Left lobe of liver (tissue), 2 donors: ENCODE measurements at regions not wholly inside any gene's neighbourhood (a gene's known extent, or its start where the extent isn't known, plus 50 kb on each side); places are given as distances from the start of the nearest gene placed in this dataset.

Source experiments
- ATAC-seq: fragments of 200-7000 bp; cut with Tn5 transposase; one replicate; pipeline ENCODE4 v1.9.1; 2020; ENCODE audit warnings: mild to moderate bottlenecking, moderate library complexity
- DNase-seq: peaks from one replicate; pipeline ENCODE4 v3.0.0-alpha.2; 2020; ENCODE audit warnings: low spot score
- donor health status: DM: no; HTN: no; CAD: no; lungs with moderate emphysema.
- donor health status: DM: no; HTN: yes; CAD: no.

DNA sequence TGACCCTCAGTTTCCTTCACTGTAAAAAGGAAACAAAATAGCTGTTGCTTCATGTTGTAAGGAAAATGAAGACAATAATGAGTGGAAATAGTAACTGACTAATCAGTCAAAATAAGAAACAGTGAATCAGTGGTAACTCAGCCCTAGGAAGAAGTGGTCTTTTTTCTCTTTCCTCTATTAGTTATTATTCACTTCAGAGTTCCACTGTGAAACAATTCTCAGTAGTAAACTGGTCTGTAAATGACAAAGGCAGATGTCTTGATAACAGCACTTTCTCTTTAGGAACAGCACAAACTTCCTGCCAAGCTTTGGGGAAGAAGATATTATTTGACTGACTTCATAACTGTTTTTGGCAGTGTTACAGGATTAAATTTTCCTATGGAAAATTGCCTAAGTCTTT, 600.5 kb upstream of the KLHL1 start:
- ATAC-seq (no peak), DNase-seq (no peak)

DNA sequence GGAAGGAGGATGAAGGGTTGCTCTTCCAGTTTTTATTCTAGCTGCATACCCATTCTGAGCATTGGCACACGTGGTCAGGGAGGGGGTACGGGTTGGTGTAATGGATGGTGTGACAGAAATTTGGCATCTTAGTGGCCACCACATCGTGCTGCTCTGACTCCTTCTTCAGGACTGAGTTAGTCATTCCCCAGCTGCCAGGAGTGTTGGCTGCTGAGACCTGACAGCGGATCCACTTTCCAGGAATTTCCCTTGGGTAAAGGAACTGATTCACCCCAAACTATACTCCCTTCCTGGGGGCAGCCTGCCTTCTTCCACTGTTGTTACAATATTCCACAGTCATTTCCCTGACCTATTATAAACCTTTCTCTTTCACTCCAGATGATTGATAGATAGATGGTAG, 595.5 kb upstream of the KLHL1 start:
- ATAC-seq (no peak), DNase-seq (no peak)

DNA sequence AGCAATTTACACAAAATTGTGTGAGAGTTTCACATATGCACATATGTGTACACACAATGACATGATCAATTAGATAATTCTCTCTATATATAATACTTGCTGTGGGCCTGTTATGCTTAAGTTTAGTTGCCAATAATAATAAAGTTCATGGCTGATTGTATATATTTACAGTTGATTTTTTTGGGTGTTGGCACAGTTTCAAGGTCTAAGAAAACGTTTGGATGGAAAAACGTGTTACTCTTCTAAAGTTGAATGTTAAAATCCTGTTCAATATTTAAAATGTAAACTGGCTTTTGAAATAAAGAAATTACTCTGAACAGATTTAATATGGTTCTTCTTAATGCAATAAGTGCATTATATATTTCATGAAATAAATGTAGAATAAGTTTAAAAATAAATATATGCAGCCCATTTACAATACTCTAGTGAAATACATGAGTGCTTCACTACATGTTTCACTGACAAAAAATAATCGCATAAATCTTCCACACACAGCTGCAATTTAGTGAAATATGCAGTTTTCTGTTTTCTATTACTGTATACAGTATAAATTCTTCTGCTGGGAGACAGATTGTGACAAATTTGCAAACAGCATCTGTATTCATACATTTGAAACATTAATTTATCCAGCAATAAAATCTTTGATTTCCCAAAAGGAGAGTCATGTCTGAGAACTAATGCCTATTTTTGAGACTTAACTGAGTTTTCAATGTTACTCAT, 586.9 kb upstream of the KLHL1 start:
- ATAC-seq = no peak
- DNase-seq = no peak

DNA sequence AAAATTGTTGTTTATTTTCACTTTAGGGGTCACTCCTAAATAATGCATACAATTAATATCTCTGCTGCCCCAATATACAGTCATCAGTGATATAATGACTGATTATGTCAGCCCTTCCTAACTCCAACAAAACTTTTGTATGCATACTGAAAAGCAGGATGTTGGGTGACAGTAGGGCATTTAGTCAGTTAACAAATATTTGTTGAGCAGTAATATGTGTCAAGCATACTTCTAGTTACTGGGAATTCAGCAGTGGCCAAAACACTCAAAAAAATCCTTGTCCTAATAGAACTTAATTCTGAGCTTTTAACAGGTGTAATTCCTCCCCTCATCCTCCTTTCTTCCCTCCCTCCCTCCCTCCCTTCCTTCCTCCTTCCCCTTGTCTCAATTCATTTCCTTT, 560.7 kb upstream of the KLHL1 start:
- ATAC-seq (no peak), DNase-seq (no peak)

DNA sequence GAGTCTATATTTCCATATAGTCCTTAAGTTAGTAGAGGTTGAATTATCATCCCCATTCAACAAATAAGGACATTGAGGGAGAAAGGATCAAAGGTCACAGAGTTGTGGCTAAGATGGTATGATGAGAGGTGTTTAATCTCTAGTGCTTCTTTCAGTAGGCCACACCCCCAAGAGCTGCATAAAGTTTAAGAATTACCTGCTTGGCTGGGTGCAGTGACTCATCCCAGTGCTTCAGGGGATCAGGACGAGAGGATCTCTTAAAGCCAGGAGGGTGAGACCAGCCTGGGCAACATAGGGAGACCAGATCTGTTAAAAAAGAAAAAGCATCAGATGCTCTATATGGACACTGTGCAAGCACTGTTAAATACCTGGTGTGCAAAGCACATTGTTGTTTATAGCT, 560.0 kb upstream of the KLHL1 start:
- DNase-seq (no peak), ATAC-seq (no peak)

DNA sequence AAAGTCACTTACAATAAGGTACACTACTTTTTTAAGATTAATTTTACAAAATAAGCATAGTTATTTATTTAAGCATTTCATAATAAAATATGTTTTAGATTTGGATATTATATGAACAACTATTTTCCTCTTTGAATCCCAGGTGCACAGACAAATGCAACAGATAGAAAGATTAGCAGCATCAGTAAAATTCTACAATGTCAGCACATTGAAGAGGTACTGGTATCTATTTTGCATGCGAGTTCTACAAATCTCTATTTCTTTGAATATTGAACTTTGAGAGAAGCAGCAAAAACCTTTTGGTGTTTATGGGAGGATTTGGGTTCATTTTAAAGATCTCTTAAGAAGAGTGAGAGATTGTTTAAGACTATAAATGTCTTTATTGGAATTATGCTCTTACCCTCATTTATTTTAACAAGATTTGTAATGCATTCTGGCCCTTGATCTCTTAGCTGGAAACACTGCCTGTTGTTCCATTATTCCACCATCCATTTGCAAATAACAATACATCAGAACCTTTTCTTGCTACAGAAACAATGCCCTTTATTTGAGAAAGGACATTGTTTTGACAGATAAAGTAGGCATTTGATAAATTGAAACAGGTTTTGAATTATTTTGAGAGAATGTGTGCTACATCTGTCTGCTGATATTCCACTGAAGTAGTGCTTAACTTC, 558.8 kb upstream of the KLHL1 start:
- DNase-seq (no peak), ATAC-seq (no peak)

DNA sequence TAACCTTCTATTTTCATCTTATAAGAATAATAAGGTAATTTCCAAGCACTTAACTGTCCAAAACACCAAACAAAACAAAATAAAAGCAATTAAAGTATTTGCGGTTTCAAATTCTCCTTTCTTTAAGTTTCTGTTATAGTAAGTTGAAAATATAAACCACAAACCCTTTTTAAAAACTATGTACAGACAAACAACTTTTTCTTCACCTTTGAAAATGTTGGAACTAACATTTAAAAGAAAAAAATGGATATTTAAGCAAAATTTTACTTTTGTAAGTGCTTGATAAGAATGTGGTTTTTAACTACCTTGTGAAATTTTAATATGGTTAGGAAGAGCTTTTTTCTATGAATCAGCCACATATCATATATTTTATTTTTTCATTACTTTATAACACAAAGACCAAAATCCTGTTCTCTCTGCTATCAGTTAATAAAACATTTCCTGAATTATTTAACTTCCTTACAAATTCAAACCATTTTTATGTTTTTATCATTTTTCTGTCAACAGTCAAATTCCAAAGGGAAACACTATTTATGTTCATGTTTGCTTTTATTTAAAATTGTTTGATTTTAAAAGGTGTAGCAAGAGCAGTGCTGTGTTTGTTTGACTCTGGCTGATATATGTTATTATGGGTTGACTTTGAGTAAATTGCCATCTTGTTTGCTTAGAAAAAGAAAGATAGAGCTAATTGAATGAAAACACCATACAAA, 554.1 kb upstream of the KLHL1 start:
- DNase-seq = no peak

DNA sequence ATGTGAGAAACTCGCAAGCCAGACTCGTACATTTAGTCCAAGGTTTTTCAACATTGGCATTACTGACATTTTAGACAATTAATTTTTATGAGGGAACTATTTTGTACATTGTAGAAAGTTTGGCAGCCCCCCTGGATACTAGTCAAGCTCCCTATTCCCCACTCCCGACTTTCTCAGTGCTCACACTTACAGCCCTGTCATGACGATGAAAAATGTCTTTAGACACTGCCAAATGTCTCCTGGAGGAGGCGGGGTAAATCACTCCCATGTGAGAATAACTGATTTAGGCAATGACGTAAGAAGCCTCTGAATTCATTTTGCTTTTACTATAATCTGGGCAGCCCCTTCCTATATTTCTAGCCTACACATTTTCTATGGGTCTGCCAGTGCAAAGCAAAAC, 535.8 kb upstream of the KLHL1 start:
- DNase-seq = no peak

More for the DNA sequence above, 554.1 kb upstream of the KLHL1 start:
- ATAC-seq = no peak

DNA sequence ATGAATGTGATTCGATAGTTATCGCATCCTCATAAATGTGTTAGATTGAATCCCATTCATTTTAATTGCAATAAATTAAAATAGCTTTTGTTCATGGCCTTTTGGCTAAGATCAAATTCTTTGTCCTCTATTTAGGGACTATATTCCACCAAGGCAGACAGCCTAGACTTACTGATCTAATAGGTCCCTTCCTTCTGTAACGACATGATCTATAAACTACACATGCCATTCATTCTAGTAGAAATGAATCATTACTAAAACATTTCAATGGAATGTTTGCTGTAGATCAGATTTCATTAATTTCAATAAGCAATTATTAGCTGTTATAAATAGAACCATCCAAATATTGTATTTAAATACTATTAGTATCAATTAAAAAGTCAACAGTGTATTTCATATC, 526.6 kb upstream of the KLHL1 start:
- ATAC-seq = no peak
- no peak for DNase-seq

More for the DNA sequence above, 535.8 kb upstream of the KLHL1 start:
- ATAC-seq = no peak

DNA sequence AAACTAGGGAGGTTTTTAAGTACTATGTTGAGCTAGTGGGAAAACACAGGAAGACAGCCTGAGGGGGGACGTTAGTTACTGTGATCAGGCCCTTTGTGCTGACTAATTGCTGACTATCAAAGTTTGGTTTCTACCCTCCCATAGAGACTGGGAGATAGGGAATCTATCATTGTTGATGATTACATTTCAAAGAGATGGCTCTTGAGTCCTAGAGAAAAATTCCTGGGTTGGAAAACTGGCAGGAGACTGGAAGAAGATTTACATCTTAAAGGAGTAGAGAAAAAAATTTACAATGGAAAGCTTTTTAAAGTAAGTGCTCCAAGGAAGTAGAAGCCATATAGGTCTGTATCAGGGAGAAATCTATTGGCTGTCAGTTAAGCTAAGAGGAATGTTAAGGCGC, 522.0 kb upstream of the KLHL1 start:
- DNase-seq (no peak), ATAC-seq (no peak)

DNA sequence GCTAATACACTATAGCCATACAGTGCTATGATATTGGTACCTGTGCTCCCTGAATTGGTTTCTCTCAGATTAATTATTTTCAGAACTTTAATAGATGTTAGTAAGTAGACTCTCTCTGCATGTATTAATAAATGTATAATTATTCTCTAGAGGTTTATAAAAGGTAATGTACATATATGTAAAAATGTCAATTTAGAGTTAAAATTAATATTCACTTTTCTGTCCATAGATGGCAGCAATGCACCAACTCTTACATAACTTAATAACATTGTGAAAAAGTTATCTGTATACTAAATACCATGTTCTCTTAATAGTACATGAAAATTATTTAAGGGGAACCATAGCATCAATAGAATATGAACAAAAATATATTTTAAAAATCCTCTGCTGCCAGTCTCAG, 515.0 kb upstream of the KLHL1 start:
- DNase-seq (no peak), ATAC-seq (peak; percentile 61)

DNA sequence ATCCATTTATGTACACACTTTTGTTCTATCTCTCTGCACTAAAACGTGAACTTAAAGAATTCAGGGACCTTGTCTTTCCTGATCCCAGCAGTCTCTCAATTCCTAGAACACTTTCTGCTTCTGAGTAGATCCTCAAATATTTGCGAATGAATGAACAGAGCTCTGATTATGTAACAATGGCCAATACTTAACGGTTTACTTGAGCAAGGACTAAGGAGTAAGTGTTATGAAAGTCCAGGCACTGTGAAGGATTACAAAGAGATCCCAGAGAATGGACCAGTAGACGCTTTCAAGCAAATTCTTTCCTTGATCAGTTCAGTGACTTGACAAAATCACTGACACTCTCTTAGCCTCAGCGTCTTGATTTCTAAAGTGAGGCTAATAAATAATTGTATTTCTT, 514.5 kb upstream of the KLHL1 start:
- no peak for DNase-seq
- ATAC-seq = no peak

DNA sequence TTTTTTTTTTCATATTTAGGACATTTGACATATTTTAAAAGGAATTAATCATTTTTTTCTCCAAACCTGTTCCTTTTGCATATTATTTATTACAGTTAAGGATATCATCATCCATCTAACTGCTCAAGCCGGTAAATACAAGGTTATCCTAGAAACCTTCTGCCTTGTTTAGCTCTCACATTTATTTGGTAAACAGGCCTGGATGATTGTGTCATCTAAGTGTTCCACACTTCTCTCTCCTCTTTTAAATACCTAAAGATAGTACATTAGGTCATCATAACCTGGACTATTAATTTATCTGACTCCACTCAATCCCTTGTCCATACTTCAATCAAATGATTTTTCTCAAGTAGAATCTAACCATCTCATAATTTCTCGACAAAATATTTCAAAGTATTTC, 511.7 kb upstream of the KLHL1 start:
- ATAC-seq = no peak
- DNase-seq = no peak

DNA sequence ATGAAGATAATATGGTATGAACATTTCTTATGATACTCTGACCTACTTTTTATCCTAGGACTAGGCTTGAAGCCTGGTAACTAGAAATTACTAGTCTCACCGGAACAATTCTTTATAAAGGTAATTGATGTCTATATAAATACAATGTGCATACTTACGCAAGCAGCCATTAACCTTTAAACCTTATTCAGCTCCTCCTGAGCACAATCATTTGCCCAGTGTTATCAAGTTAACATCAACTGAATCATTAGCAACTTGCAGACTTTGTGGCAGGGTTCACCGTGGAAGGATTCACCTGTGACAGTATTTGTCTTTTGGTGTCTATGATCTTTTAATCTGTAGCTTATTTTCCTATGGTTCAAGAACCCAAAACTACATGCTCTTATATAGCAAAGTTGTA, 508.6 kb upstream of the KLHL1 start:
- no peak for DNase-seq

DNA sequence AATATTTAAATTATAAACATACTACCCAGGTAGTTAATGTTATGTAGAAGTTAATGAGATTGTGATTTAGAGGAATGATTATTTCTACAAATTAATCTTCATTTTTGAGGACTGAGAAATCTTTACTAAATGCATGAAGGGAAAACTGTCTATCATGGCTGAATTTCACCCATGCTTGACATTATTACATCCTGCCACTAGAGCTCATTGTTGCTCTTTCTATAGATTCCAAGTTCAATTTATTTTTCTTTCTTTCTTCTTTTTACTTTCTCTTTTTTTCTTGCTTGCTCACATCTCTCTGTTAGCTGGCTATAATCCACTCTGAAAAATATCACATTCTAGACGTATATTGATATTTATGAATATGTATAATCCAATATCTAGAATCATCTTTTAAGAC, 505.0 kb upstream of the KLHL1 start:
- DNase-seq (no peak), ATAC-seq (no peak)

More for the DNA sequence above, 508.6 kb upstream of the KLHL1 start:
- no peak for ATAC-seq

DNA sequence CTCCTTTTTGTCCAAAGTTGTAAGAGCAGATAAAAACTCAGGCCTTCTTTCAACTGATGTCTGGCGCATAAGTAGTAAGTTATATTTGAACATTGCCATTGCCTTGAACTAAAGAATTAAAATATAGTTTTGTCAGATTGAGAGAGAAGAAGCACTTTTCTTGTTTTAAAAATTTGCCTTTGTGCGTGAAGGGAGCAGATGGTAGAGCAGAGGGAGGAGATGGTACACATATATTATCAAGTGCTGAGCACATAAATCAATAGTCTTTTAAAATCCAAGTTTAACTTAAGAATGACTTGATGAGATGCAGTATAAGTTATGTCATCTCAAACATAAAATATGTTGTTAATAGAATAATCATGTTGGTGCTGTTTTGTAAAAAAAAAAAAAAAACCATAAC, 504.6 kb upstream of the KLHL1 start:
- no peak for ATAC-seq
- DNase-seq = no peak

DNA sequence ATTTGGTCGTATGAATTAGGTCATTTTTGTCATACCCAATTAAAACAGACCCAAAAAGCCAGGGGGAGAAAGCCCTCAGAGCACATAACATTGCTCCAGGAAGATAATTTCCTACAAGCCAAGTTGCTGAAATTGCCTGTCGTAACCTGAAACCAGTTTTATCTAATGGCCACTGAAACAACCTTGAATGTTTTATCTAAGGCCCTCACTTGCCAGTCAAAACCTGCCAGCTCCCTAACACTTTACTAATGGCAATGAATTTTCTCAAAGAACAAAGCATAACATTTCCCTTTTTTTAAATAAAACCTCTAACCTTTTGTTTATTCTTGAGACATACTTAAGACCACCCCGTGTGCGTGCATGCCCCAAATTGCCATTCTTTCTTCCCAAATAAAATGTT, 496.2 kb upstream of the KLHL1 start:
- no peak for DNase-seq
- no peak for ATAC-seq

DNA sequence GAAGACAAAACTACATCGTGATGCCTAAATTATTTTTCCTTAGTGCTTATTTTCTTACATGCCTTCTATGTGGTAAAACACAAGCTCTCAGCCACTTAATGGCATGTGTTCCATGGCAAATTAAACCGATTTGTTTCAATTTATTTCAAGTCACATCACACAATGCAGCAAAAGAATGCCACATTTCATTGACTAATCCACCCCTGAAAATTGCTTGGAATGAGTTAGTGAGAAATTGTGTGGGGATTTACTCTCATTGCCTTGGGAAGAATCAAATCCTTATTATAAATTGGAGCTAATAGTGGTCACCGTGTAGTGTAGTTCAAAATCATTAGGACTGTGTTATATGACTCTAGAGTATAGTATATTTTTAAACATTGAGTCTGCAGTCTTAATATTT, 485.5 kb upstream of the KLHL1 start:
- ATAC-seq = no peak
- no peak for DNase-seq

DNA sequence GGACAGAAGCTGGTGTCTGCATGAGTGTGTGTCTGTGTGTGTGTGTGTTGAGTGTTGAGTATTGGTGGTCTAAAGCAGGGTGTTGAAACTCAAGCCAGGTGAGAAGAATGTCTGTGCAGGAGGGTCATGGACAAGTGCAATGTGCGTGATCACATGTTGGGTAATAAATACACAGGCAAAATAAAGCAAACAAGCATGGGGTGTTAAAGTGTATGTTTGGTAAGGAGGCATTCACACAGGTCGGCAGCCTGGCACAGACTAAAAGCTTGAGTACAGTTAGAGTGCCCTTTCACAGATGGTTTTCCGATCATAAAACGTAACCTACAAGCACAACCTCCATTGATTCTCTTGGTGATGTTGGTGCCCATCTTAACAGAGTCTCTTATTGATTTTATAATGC, 476.9 kb upstream of the KLHL1 start:
- DNase-seq (no peak), ATAC-seq (peak; percentile 44)

DNA sequence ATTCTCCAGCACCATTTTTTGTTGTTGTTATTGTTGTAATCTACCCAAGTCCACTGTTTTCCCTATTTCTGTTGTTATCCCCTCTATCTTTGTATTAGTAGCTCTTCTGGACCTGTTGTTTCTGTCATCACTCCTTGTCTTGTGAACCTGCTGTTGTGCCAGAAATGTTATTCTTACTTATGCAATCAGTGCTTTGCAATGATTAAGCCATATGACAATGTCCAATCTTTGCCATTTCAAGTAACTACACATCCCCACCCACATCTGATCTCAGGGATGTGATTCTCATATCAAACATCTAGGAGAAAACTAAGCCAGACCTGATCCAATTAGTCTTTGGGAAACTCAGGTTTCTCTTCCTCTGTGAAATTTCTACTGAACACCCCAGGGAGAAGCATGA, 472.6 kb upstream of the KLHL1 start:
- ATAC-seq (no peak), DNase-seq (no peak)

DNA sequence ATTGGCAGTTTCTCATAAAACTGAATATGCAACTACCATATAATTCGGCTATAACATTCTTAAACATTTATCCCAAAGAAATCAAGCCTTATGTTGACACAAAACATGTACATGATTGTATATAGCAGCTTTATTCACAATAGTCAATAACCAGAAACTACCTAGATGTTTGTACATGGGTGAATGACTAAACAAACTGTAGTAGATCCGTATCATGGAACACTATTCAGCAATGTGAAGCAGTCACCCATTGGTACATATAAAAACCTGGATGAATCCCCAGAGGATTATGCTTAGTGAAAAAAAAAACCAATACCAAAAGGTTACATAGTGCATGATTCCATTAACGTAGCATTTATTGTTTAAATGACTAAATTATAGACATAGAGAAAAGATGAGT, 471.7 kb upstream of the KLHL1 start:
- no peak for ATAC-seq
- DNase-seq = no peak

DNA sequence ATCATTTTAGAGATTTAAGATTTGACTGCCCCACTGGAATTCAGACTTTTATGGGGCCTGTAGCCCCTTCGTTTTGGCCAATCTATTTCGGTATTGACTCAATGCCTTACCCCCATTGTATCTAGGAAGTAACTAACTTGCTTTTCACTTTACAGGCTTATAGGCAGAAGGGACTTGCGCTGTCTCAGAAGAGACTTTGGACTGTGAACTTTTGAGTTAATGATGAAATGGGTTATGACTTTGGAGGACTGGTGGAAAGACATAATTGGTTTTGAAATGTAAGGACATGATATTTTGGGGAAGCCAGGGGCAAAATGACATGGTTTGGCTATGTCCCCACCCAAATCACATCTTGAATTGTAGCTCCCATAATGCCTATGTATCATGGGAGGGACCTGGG, 463.0 kb upstream of the KLHL1 start:
- ATAC-seq (peak; percentile 25), DNase-seq (no peak)
